GM10248 (cell line): ENCODE measurements at regions not wholly inside any gene's neighbourhood (a gene's known extent, or its start where the extent isn't known, plus 50 kb on each side); places are given as distances from the start of the nearest gene placed in this dataset.
"Not testable (repeated sequence)": the region's sequence is repeated elsewhere in the genome, so short reads cannot be mapped to it uniquely, and the experiment has no call there.

Source experiments
- CTCF ChIA-PET: fragments of 300-600 bp; sonication (Branson Sonifier 250); formaldehyde crosslinking; extraction: SDS; loops from one replicate; lab custom pipeline; 2021; ENCODE audit warnings: antibody characterized with exemption; lab: Yijun Ruan, JAX
- POLR2A ChIA-PET: fragments of 350-650 bp; sonication (Branson Sonifier 250); formaldehyde crosslinking; extraction: SDS; loops from one replicate; lab custom pipeline; 2020; ENCODE audit warnings: antibody characterized with exemption; lab: Yijun Ruan, JAX
- DNase-seq: peaks from one replicate; pipeline ENCODE4 v3.0.0; 2012; ENCODE audit errors: extremely low spot score
- CTCF ChIP-seq: IDR thresholded peaks from 2 replicates; pipeline ENCODE4 v1.5.1; 2012; ENCODE audit warnings: mild to moderate bottlenecking, low read depth; ENCODE audit errors: extremely low read depth, missing control alignments, control extremely low read depth

- TF ChIP-seq CTCF = no peak
- ChIA-PET CTCF (interaction anchor here (0.6 to 6.0 kb wide), 6 partner anchors 10 to 35 kb away, joined by 3 to 39 read pairs (median 4); no protein-coding TSS in a partner anchor), POLR2A (no interaction called here)
- DNase-seq = no peak
Observed at GRCh38 chr1:101483982-101484688, 247.3 kb downstream of the S1PR1 start.

- no peak for DNase-seq
- CTCF ChIA-PET = interaction anchor here (0.6 to 6.0 kb wide), 7 partner anchors 11 to 35 kb away, joined by 3 to 39 read pairs (median 5); no protein-coding TSS in a partner anchor
- POLR2A ChIA-PET = no interaction called here
- no peak for TF ChIP-seq CTCF
Observed at GRCh38 chr1:101484689-101485338, 248.0 kb downstream of the S1PR1 start.

- no peak for TF ChIP-seq CTCF
- no peak for DNase-seq
- ChIA-PET POLR2A (no interaction called here), CTCF (interaction anchor here (2.3 to 6.0 kb wide), 2 partner anchors 21 to 24 kb away, joined by 9 to 39 read pairs; no protein-coding TSS in a partner anchor)
Observed at GRCh38 chr1:101485712-101486111, 248.9 kb downstream of the S1PR1 start.

GRCh38 chr1:101492144-101492543, 255.3 kb downstream of the S1PR1 start:
- POLR2A ChIA-PET, CTCF ChIA-PET: not testable (repeated sequence)

GRCh38 chr1:101493920-101494319, 257.1 kb downstream of the S1PR1 start:
- POLR2A ChIA-PET, DNase-seq: not testable (repeated sequence)
- CTCF ChIA-PET = interaction anchor here (1.2 to 2.9 kb wide), 2 partner anchors 13 to 26 kb away, joined by 4 to 11 read pairs; no protein-coding TSS in a partner anchor

More at GRCh38 chr1:101492144-101492543, 255.3 kb downstream of the S1PR1 start:
- not testable (repeated sequence) for DNase-seq

GRCh38 chr1:101496109-101496508, 259.3 kb downstream of the S1PR1 start:
- ChIA-PET POLR2A (no interaction called here), CTCF (interaction anchor here (2.9 kb wide), 1 partner anchor 10 kb away, joined by 11 read pairs; no protein-coding TSS in a partner anchor)
- no peak for DNase-seq
- TF ChIP-seq CTCF = no peak

- CTCF ChIA-PET = interaction anchor here (1.3 to 1.4 kb wide), 2 partner anchors 9 to 70 kb away, joined by 3 to 4 read pairs; no protein-coding TSS in a partner anchor
- POLR2A ChIA-PET = no interaction called here
- DNase-seq = no peak
- no peak for TF ChIP-seq CTCF
Observed at GRCh38 chr1:101497881-101498559, 261.2 kb downstream of the S1PR1 start.

GRCh38 chr1:101504106-101504505, 267.3 kb downstream of the S1PR1 start:
- POLR2A ChIA-PET, CTCF ChIA-PET, DNase-seq: not testable (repeated sequence)

GRCh38 chr1:101505240-101505639, 268.4 kb downstream of the S1PR1 start:
- DNase-seq, POLR2A ChIA-PET: not testable (repeated sequence)
- CTCF ChIA-PET = interaction anchor here (1.0 to 3.5 kb wide), 12 partner anchors 10 to 254 kb away, joined by 3 to 39 read pairs (median 5); no protein-coding TSS in a partner anchor
